Adipocyte (in vitro differentiated cells): ENCODE measurements at regions not wholly inside any gene's neighbourhood (a gene's known extent, or its start where the extent isn't known, plus 50 kb on each side); places are given as distances from the start of the nearest gene placed in this dataset.
"Not testable (repeated sequence)": the region's sequence is repeated elsewhere in the genome, so short reads cannot be mapped to it uniquely, and the experiment has no call there.

Source experiments
- DNase-seq: peaks from one replicate; pipeline ENCODE4 v3.0.0-alpha.2; 2015; ENCODE audit warnings: low read depth
- H3K27me3 ChIP-seq: replicated peaks from 2 replicates; pipeline ENCODE4 v1.7.0; 2013; ENCODE audit warnings: mild to moderate bottlenecking, low read length, moderate library complexity; ENCODE audit not compliant: control insufficient read depth, insufficient read depth
- H3K36me3 ChIP-seq: 2 replicates; pipeline ENCODE4 v1.7.0; 2013; ENCODE audit warnings: low read length, mild to moderate bottlenecking, moderate library complexity; ENCODE audit not compliant: control insufficient read depth, insufficient read depth, severe bottlenecking
- H3K4me1 ChIP-seq: 2 replicates; pipeline ENCODE4 v1.7.0; 2013; ENCODE audit warnings: mild to moderate bottlenecking, low read length, moderate library complexity; ENCODE audit not compliant: control insufficient read depth, insufficient read depth
- H3K4me3 ChIP-seq: 2 replicates; pipeline ENCODE4 v1.7.0; 2013; ENCODE audit warnings: mild to moderate bottlenecking, low read length, moderate library complexity
- H3K9ac ChIP-seq: 2 replicates; pipeline ENCODE4 v1.7.0; 2013; ENCODE audit warnings: mild to moderate bottlenecking, low read length, moderate library complexity
- H3K9me3 ChIP-seq: 2 replicates; pipeline ENCODE4 v1.7.0; 2013; ENCODE audit warnings: mild to moderate bottlenecking, low read length, moderate library complexity; ENCODE audit not compliant: control insufficient read depth

- DNase-seq: peak; percentile 45
- Histone ChIP-seq H3K9ac (no peak overlapping the region), H3K4me3 (no peak overlapping the region)
These were observed 139.6 kb downstream of the MYLK4 start for GRCh38 chr6:2611092-2611491.

GRCh38 chr6:2608503-2608902 lies 142.2 kb downstream of the MYLK4 start:
- H3K27me3 ChIP-seq: no peaks in the 10 kb centered on the region
- H3K4me3 ChIP-seq: no peak overlapping the region
- H3K4me1 ChIP-seq: no peaks in the 10 kb centered on the region
- no peak for DNase-seq
- no peak overlapping the region for H3K9ac ChIP-seq
- H3K36me3 ChIP-seq: no peaks in the 10 kb centered on the region
- H3K9me3 ChIP-seq: no peaks in the 10 kb centered on the region

More at GRCh38 chr6:2611092-2611491, 139.6 kb downstream of the MYLK4 start:
- Histone ChIP-seq H3K27me3 (no peaks in the 10 kb centered on the region), H3K36me3 (no peaks in the 10 kb centered on the region), H3K9me3 (peaks cover 4% of the 10 kb centered on the region), H3K4me1 (no peaks in the 10 kb centered on the region)

GRCh38 chr6:2600363-2600762 lies 150.4 kb downstream of the MYLK4 start:
- DNase-seq: no peak
- no peaks in the 10 kb centered on the region for H3K36me3 ChIP-seq
- H3K9me3 ChIP-seq: no peaks in the 10 kb centered on the region
- H3K27me3 ChIP-seq: peaks cover 4% of the 10 kb centered on the region
- no peak overlapping the region for H3K9ac ChIP-seq
- no peaks in the 10 kb centered on the region for H3K4me1 ChIP-seq
- H3K4me3 ChIP-seq: no peak overlapping the region

GRCh38 chr6:2599817-2600216 lies 150.9 kb downstream of the MYLK4 start:
- H3K36me3 ChIP-seq: no peaks in the 10 kb centered on the region
- H3K9ac ChIP-seq: no peak overlapping the region
- no peaks in the 10 kb centered on the region for H3K4me1 ChIP-seq
- no peaks in the 10 kb centered on the region for H3K9me3 ChIP-seq
- no peak for DNase-seq
- peaks cover 4% of the 10 kb centered on the region for H3K27me3 ChIP-seq
- H3K4me3 ChIP-seq: no peak overlapping the region

- DNase-seq: no peak
- Histone ChIP-seq H3K4me1 (no peaks in the 10 kb centered on the region), H3K36me3 (no peaks in the 10 kb centered on the region), H3K27me3 (peaks cover 4% of the 10 kb centered on the region), H3K9ac (no peak overlapping the region), H3K4me3 (no peak overlapping the region), H3K9me3 (no peaks in the 10 kb centered on the region)
These were observed 151.9 kb downstream of the MYLK4 start for GRCh38 chr6:2598867-2599266.

GRCh38 chr6:2597991-2598390 lies 152.7 kb downstream of the MYLK4 start:
- H3K4me3 ChIP-seq: no peak overlapping the region
- DNase-seq: no peak
- no peaks in the 10 kb centered on the region for H3K4me1 ChIP-seq
- H3K36me3 ChIP-seq: no peaks in the 10 kb centered on the region
- peaks cover 4% of the 10 kb centered on the region for H3K27me3 ChIP-seq
- no peak overlapping the region for H3K9ac ChIP-seq
- H3K9me3 ChIP-seq: no peaks in the 10 kb centered on the region

- not testable (repeated sequence) for H3K4me1 ChIP-seq, H3K36me3 ChIP-seq, H3K4me3 ChIP-seq, DNase-seq, H3K9ac ChIP-seq, H3K27me3 ChIP-seq, H3K9me3 ChIP-seq
These were observed 153.3 kb downstream of the MYLK4 start for GRCh38 chr6:2597457-2597856.

GRCh38 chr6:2596222-2596621 lies 154.5 kb downstream of the MYLK4 start:
- H3K9me3 ChIP-seq: no peaks in the 10 kb centered on the region
- DNase-seq: no peak
- H3K27me3 ChIP-seq: peaks cover 4% of the 10 kb centered on the region
- no peaks in the 10 kb centered on the region for H3K36me3 ChIP-seq
- H3K9ac ChIP-seq: no peak overlapping the region
- H3K4me3 ChIP-seq: no peak overlapping the region
- H3K4me1 ChIP-seq: no peaks in the 10 kb centered on the region

GRCh38 chr6:2594868-2595267 lies 155.9 kb downstream of the MYLK4 start:
- Histone ChIP-seq H3K4me3 (no peak overlapping the region), H3K4me1 (no peaks in the 10 kb centered on the region), H3K36me3 (no peaks in the 10 kb centered on the region), H3K9ac (no peak overlapping the region), H3K9me3 (no peaks in the 10 kb centered on the region), H3K27me3 (peaks cover 4% of the 10 kb centered on the region)
- no peak for DNase-seq

- no peak for DNase-seq
- Histone ChIP-seq H3K36me3 (no peaks in the 10 kb centered on the region), H3K27me3 (peaks cover 4% of the 10 kb centered on the region), H3K4me1 (no peaks in the 10 kb centered on the region), H3K4me3 (no peak overlapping the region), H3K9me3 (no peaks in the 10 kb centered on the region), H3K9ac (no peak overlapping the region)
These were observed 157.6 kb downstream of the MYLK4 start for GRCh38 chr6:2593167-2593566.

GRCh38 chr6:2589171-2589661 lies 161.5 kb downstream of the MYLK4 start:
- Histone ChIP-seq H3K9me3 (peaks cover 6% of the 10 kb centered on the region), H3K27me3 (no peaks in the 10 kb centered on the region), H3K4me1 (no peaks in the 10 kb centered on the region), H3K9ac (no peak overlapping the region), H3K4me3 (no peak overlapping the region), H3K36me3 (no peaks in the 10 kb centered on the region)
- DNase-seq: no peak

- no peak overlapping the region for H3K4me3 ChIP-seq
- peaks cover 5% of the 10 kb centered on the region for H3K4me1 ChIP-seq
- no peaks in the 10 kb centered on the region for H3K27me3 ChIP-seq
- no peak for DNase-seq
- H3K9me3 ChIP-seq: peaks cover 12% of the 10 kb centered on the region
- H3K36me3 ChIP-seq: no peaks in the 10 kb centered on the region
- H3K9ac ChIP-seq: no peak overlapping the region
These were observed 167.3 kb downstream of the MYLK4 start for GRCh38 chr6:2583459-2583858.
